GM19239 (cell line): ENCODE measurements at regions not wholly inside any gene's neighbourhood (a gene's known extent, or its start where the extent isn't known, plus 50 kb on each side); places are given as distances from the start of the nearest gene placed in this dataset.
"Not testable (repeated sequence)": the region's sequence is repeated elsewhere in the genome, so short reads cannot be mapped to it uniquely, and the experiment has no call there.

Experiments
- DNase-seq: peaks from one replicate; pipeline ENCODE4 v3.0.0; 2011; ENCODE audit warnings: low spot score; ENCODE audit not compliant: insufficient read length
- FAIRE-seq: peaks from 2 replicates; lab custom pipeline; 2011; peaks lifted over from hg19 to GRCh38; lab: Jason Lieb, UNC

DNA sequence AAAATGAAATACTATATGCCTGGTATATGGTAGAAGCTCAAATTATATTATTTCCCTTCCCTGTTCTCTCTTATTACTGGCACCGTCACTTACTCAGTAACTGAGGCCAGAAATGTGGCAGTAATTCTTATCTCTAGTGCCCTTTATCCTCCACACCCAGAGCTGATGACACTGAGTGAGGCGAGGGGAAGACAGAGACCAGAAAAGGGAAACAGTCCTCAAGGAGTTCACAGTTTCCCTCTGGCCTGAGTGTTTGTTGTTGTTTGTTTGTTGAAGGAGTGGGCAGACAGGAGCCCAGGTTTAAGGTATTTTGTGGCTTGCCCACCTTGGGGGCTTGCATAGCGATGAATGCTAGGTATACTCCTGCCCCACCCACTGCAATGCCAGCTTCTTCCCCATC lies 101.5 kb upstream of the FNDC3A start:
- FAIRE-seq (no peak), DNase-seq (no peak)

DNA sequence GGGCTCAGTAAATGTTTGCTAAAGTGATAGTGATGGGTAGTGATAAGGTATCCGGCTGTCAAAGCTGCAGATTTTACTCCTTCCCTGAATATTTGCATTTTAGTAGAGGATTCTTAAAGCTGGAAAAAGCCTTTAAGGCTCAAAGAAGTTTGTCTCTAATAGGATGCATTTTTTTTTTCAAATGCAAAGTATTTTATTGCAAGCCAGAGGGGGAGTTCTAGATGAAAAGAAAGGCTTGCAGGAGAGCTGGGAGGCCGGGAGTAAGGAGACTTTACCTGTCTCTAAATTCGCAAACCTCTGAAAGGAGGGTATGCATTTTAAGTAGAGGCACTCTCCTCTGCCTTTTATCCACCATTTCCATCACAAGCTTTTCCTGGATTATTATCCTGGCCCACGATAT lies 100.7 kb upstream of the FNDC3A start:
- no peak for DNase-seq
- FAIRE-seq, result no peak

DNA sequence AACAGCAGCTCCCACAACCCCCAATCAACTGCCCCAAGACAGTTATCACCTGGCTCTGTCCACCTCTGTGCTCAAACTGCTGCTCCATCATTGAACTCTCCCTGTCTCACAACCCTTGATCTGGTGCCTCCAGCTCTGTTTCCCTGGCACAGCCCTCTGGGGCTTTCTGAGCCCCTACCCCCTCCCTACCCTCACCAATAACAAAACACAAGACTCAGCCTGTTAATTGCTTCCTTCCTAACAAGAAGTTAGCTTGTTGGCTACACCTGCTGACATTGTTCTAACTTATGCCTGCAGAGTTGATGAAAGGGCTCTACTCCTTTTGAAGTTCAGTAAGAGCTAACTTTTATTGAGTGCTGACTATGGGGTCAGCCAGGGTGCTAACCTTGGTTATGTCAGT lies 99.4 kb upstream of the FNDC3A start:
- DNase-seq (no peak), FAIRE-seq (no peak)

DNA sequence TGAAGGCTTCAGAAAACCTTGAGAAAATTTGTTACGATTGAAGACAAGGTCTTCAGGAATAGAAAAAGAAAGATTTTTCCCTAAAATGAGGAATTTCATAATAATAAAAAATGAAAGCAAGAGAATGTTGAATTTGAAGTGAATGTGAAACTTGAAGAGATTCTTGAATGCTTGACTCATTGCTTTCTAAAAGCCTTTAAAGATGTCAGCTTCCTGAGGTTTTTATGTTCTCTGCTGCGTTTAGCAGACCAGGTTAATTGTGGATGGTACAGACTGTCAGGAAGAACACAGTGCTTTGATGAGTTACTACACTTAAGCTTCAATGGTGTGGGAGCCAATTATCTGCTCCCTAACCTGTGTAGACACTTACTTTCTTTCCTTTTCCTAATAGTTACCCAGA lies 96.3 kb upstream of the FNDC3A start:
- DNase-seq, result no peak
- no peak for FAIRE-seq

DNA sequence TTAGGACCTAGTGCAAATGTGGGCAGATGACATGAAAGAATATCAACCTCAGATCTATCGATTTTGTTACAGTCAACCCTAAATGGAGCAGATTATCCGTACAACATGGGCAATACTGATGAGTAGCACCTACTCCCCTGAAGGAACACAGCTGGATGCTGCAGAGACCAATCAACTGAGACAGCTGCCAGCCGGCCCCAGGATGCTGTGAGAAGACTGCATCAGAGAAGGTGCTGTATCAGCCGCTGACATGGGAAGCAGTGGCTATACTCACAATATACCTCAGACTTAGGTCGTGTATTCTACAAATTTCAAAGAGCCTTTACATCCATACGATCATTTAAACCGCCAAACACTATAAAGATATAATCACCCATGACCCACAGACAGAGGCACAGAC lies 95.9 kb upstream of the FNDC3A start:
- DNase-seq (no peak), FAIRE-seq (no peak)

DNA sequence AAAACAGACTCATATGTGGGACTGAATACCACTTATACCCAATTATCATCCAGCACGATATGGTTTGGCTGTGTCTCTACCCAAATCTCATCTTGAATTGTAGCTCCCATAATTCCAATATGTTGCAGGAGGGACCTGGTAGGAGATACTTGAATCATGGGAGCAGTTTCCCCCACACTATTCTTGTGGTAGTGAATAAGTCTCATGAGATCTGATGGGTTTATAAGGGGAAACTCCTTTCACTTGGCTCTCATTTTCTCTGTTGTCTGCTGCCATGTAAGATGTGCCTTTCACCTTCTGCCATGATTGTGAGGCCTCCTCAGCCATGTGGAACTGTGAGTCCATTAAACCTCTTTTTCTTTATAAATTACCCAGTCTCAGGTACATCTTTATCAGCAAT lies 91.9 kb upstream of the FNDC3A start:
- DNase-seq, FAIRE-seq: not testable (repeated sequence)

DNA sequence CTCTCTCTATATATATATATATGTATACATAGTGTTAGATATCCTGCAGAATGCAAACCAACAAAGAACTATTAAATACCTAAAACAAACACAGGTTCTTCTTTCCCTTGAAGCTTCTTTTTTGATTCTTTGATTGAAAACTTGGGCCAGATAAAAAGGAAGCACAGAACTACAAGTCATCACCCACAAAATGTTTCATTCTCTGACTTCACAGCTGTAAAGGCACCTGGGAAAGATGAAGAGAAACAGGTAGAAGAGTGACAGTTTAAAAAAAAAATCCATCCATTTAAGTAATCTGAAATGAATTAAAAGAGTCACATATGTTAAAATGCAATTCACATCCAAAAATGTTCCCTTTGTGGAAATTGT lies 90.7 kb upstream of the FNDC3A start:
- FAIRE-seq, result no peak
- DNase-seq, result no peak

DNA sequence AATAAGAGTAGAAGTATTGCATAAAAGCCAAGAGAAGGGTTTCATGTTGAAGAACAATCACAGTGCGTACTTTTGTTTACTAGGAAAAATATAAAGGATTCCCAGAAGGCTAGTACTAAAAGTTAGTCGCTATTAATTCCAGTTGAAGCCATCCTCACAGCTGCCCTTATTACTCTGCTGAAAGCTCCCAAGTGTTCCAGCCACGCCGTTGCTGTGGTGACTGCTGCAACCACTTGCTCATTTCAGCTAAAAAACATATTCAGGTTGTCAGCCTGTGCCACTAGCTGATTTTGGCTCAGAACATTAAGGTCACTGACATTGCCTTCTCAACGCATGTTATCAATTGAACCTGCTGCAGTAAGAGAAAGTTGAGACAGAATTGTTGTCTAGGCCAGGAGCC lies 87.1 kb upstream of the FNDC3A start:
- no peak for DNase-seq
- FAIRE-seq, result no peak

DNA sequence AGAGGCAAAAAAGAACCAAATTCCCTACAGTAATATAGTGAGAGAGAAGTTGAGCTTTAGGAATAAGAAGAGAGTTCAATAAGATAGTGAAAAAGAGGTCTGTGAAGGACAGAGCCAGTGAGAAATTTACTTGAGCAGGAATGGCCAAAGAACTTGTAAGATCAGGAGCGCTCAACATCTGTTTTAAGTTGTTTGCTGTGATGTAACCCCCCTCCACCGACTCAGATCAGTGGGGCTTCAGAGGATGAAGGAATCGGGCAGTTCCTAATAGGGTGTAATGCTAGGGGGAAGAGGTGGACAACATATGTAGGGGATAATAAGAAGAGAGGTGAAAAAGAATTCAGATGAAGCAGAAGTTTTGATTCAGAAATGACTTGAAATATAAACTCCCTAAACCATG lies 85.3 kb upstream of the FNDC3A start:
- FAIRE-seq, result no peak

DNA sequence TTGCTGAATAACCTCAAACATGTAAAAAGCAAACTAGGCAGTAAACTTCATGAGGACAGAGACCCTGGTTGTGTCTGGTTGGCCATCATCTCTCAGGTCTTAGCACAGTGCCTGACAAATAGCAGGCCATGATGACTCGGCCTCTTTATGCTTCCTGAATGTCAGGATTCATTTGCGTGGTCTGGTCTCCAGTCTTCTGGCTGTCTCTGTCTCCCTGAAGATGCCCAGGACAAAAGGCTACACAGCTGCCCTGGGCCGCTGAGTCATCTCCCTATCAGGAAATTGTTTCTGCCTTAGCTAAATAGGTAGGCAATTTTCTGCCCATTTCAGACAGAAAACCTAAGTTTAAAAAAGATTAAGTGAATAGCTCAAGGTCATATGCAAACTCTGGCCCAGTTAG lies 84.1 kb upstream of the FNDC3A start:
- no peak for DNase-seq
- no peak for FAIRE-seq

More for the DNA sequence above, 85.3 kb upstream of the FNDC3A start:
- no peak for DNase-seq

DNA sequence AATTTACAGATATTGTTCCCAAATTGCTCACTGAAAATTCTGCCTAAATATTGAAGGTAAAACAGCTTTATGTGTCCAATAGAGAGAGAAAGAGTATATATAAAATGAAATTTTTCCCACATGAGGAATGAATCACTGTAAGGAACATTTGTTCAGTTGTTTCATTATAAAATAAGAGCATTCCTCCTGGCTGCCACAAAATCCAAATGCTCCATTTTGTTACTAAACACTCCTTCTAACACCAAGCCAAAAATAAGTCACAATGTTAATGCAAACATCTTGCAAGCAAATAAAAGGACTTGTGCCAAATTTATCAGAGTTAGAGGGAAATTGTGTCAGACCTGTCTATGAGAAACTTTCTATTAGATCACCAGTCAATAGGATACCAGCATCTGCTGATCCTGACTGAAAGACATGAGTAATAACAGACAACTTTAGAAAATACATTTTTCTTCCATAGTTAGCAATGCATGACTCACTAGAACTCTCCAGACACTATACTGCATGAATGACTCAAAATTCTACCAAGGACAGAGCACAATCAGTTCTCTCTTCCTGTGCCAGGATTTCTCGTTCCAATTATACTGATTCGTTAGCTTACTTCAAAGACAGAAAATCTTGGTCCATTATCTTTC lies 83.5 kb upstream of the FNDC3A start:
- peak; percentile 21 for FAIRE-seq
- DNase-seq, result no peak

DNA sequence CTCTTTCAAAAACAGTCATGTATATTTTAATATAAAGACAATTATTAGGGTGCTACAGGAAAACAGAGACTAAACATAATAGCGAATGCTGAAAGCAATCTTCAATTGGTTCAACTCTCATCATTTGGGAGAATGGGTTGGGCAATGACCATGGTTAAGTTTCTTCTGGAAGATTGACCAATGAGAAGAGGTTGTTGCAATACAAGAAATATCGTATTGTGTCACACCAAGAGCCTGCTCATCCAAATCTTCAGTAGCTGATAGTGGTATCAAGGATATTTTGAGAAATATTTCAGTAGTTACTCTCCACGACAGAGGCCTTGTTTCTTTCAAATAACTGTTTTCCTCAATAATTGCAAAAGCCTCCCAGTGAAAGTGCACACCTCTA lies 83.0 kb upstream of the FNDC3A start:
- DNase-seq (no peak), FAIRE-seq (no peak)

DNA sequence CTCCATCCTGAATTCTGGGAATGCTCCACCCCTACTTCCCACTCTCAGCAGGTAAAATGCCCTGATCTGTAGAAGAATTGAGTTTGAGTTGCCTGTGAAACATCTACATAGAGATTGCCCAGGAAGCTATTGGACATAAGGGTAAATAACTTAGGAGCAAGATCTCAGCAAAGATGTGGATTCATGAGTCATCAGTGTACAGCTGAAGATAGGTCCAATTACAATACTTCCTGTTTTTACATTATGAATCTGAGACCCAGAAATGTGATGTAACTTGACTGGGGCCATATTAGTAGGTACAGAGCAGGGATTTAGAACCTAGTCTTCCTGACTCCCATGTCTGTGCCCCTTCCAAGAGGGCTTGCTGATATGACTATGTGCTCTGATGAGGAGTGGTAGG lies 79.4 kb upstream of the FNDC3A start:
- no peak for DNase-seq
- no peak for FAIRE-seq

DNA sequence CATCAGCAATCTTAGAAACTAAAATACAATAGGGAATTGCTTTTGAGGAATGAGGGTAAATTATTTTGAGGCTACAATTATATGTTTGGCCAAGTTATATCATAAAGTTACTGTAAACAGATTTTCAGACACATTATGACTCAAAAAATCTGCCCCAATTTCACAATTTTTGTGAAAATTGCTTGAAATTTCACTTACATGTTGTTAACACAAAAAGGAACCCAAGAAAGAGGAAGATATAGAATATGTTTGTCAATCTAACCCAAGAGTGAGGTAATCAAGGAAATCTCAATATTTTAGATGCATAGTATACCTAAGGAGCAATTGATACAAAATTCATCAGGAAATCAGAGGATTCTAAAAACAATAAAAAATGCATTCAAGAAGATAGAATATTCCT lies 73.9 kb upstream of the FNDC3A start:
- DNase-seq (no peak), FAIRE-seq (no peak)

DNA sequence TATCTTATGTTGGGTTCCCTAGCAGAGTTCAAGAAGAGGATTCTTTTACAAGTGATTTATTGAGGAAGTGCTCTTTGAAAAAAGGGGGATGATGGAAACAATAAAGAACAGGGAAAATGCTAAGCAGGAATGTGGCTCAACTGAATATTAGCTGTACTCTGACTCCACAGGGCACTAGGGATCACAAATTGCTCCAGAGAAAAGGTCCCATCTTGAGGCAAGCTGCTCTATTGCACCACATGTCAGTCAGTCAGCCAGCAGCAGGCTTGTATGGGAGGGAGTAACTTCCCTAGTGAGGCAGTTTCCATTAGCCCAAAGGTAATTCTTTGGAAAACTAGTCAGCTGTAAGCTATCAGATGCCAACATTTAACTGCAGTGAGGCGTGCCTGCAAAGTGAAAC lies 73.3 kb upstream of the FNDC3A start:
- FAIRE-seq, result no peak
- no peak for DNase-seq

DNA sequence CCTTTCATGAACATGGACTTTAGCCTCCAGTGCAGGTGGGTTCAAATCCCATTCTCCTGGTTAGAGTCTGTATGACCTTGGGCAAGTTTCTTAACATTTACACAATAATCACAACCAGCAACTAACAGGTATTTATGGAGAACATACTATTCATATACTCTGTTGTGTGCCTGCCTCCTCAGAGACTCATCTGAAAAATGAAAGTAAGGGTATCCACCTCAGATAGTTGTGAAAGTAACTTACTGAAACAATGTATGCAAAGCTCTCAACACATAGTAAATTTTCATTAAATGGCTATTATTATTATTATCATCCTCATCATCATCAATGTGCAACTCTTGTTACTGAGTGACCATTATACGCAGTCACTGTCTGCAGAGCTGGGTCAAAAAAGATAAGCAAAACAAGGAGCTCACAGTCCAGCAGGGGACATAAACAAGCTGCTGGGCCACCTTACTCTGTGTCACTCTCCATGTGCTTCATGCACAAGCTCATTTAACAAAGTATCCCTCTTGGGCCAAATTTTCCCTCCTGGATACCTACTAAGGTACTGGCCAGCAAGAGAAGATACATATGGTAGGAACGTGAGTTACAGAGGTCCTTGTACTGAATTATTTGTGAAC lies 70.9 kb upstream of the FNDC3A start:
- no peak for FAIRE-seq

DNA sequence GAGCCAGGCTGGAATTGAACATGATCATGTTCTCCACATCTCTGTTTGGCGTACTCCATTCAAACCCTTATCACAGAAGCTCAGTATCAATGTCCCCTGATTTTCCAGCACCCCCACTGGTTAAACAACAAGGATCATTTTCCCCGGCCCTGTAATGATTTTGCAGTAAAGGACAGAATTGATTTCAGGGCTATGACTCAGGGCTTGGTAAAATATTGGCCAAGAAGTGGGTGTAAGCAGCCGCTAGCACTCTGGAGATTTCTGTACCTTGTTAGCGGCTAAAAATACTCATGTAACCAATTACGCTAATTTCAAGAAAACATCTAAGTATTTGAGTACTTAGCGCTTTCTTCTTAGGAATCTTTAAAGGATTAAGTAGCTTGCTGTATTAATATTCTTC lies 69.5 kb upstream of the FNDC3A start:
- FAIRE-seq, result no peak

More for the DNA sequence above, 70.9 kb upstream of the FNDC3A start:
- no peak for DNase-seq

DNA sequence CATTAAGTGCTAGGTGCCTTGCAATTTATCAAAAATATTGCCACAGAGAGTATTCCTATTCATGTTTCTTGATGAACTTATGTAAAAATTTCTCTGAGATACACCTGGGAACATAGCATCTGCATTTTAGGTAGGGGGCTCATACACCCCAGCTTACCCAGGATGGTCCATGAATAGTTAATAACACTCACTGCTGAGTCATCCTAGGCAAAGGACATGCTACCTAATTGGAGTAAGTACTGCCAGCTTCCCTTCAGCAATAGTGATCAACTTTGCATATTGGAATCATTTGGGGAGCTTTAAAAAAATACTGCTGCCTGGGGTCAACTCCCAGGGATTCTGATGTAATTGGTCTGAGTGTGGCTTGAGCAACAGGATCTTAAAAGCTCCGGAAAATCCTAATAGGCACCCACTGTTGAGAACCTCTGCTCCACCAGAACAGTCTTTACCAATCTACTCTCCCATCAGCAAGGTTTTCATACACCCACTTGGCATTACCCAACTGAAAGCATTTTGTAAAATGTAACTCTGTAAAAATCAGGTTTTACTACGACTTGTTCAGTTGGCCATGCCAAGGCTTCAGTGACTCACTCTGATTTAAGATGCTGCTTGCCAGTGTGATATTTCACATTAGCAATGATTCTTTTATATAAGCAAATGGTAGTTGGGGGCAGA lies 67.2 kb upstream of the FNDC3A start:
- no peak for FAIRE-seq
- no peak for DNase-seq

More for the DNA sequence above, 69.5 kb upstream of the FNDC3A start:
- DNase-seq, result no peak

DNA sequence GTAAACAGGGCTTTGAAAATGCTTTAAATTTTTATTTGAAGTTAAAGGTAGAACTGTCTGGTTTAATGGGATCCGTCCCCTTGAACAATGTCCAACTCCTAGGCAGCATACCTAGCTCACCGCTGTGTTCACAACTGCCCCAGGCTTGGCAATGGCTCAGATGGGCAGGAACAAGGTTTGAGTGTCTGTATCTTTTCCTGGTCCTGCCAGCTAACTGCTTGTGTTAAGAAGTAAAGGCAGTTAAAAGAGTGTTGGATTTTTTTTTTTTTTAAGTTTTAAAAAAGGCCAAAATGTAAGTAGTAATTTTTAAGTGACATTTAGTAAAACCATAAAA lies 66.7 kb upstream of the FNDC3A start:
- no peak for FAIRE-seq
- DNase-seq, result no peak

DNA sequence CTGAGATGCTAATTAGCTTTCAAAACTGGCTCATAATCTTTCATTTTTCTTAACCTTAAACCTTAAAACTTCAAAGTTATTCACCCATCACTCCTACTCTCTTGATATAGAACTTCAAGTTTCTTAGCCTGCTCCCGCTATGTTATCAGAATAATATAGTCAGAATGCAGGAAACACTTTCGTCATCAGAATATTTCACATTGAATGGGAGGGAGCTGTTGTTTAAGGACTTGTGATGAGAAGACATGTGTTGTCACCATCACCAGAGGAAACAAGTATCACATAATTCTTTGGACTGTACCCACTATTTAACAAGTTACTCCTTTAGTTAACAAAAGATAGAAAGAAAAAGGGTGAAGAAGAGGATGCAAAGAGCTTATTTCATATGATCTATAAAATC lies 65.0 kb upstream of the FNDC3A start:
- no peak for FAIRE-seq

DNA sequence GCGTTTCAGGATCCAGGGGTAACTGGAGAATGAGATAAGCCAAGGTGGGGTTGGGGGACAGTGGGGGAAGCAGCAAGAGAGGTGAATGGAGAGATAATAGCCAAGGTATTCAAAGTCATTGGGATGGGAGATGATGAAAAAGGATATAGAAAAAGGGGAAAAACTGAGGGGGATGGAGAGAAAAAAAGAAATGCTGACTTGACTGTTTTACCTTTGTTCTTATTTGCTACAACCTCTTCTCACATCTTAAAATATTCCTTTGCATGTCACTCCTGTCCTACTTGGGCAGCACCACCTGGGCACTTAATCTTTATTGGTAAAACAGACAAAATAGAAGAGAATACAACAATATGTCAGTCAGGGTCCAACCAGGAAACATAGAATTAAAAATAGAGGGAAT lies 56.0 kb upstream of the FNDC3A start:
- FAIRE-seq, result no peak
- no peak for DNase-seq

More for the DNA sequence above, 65.0 kb upstream of the FNDC3A start:
- DNase-seq, result no peak

DNA sequence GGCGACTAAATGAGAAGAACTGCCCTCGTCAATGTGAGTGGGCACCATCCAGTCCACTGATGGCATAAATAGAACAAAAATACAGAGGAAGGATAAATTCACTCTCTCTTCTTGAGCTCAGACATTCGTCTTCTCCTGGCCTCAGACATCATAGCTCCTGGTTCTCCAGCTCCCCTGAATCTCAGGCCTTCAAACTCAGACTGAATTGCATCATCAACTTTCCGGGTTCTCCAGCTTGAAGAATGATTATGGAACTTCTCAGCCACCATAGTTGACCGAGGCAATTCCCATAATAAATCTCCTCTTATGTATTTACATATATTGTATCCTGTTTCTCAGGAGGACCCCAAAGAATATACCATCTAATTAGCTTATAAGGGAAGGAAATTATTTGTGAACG lies 55.0 kb upstream of the FNDC3A start:
- no peak for FAIRE-seq
- DNase-seq, result no peak
